Progenitor cell of endocrine pancreas (in vitro differentiated cells): ENCODE measurements at regions not wholly inside any gene's neighbourhood (a gene's known extent, or its start where the extent isn't known, plus 50 kb on each side); places are given as distances from the start of the nearest gene placed in this dataset.

Source experiments
- DNase-seq: peaks from one replicate; pipeline ENCODE4 v3.0.0; 2021; ENCODE audit warnings: low spot score; ENCODE audit not compliant: unreplicated experiment
- H3K27ac Mint-ChIP-seq: 2 replicates; pipeline ENCODE4 v1.8.0; 2021; ENCODE audit warnings: mild to moderate bottlenecking, moderate library complexity, mixed read lengths
- H3K27me3 Mint-ChIP-seq: 2 replicates; pipeline ENCODE4 v1.8.0; 2021; ENCODE audit warnings: mixed read lengths
- H3K36me3 Mint-ChIP-seq: 2 replicates; pipeline ENCODE4 v1.8.0; 2022; ENCODE audit warnings: mixed read lengths; ENCODE audit not compliant: insufficient read depth
- H3K4me1 Mint-ChIP-seq: 2 replicates; pipeline ENCODE4 v1.8.0; 2021; ENCODE audit warnings: low read depth, mixed read lengths
- H3K4me3 Mint-ChIP-seq: 2 replicates; pipeline ENCODE4 v1.8.0; 2021; ENCODE audit warnings: low read depth, mild to moderate bottlenecking, moderate library complexity, mixed read lengths
- H3K9me3 Mint-ChIP-seq: 2 replicates; pipeline ENCODE4 v1.8.0; 2021; ENCODE audit warnings: low read depth, mixed read lengths
- CTCF ChIP-seq: fragments of 200-600 bp; sonication (generic); IDR thresholded peaks from one replicate; pipeline ENCODE4 v1.5.0; 2021; ENCODE audit warnings: antibody characterized with exemption, mild to moderate bottlenecking; ENCODE audit not compliant: unreplicated experiment

GRCh38 chr13:103243495-103243894 is 177.3 kb upstream of the SLC10A2 start:
- TF ChIP-seq CTCF, result no peak
- peaks cover 3% of the 10 kb centered on the region for H3K27me3 Mint-ChIP-seq
- H3K4me3 Mint-ChIP-seq, result no peak overlapping the region
- peaks cover 20% of the 10 kb centered on the region for H3K4me1 Mint-ChIP-seq
- no peak overlapping the region for H3K27ac Mint-ChIP-seq
- no peaks in the 10 kb centered on the region for H3K36me3 Mint-ChIP-seq
- no peak for DNase-seq
- peaks cover 8% of the 10 kb centered on the region for H3K9me3 Mint-ChIP-seq

- no peak for DNase-seq
- H3K36me3 Mint-ChIP-seq, result no peaks in the 10 kb centered on the region
- no peak overlapping the region for H3K27ac Mint-ChIP-seq
- no peak for TF ChIP-seq CTCF
- H3K4me1 Mint-ChIP-seq, result peaks cover 21% of the 10 kb centered on the region
- no peak overlapping the region for H3K4me3 Mint-ChIP-seq
- peaks cover 3% of the 10 kb centered on the region for H3K27me3 Mint-ChIP-seq
- peaks cover 12% of the 10 kb centered on the region for H3K9me3 Mint-ChIP-seq
Observed at GRCh38 chr13:103238441-103238840, 172.2 kb upstream of the SLC10A2 start.

GRCh38 chr13:103236213-103236612 is 170.0 kb upstream of the SLC10A2 start:
- Mint-ChIP-seq H3K4me1 (peaks cover 13% of the 10 kb centered on the region), H3K27ac (no peak overlapping the region), H3K27me3 (no peaks in the 10 kb centered on the region), H3K36me3 (no peaks in the 10 kb centered on the region), H3K4me3 (no peak overlapping the region), H3K9me3 (peaks cover 22% of the 10 kb centered on the region)
- no peak for TF ChIP-seq CTCF
- no peak for DNase-seq

GRCh38 chr13:103229674-103230073 is 163.5 kb upstream of the SLC10A2 start:
- Mint-ChIP-seq H3K4me1 (no peaks in the 10 kb centered on the region), H3K36me3 (no peaks in the 10 kb centered on the region), H3K4me3 (no peak overlapping the region), H3K27ac (no peak overlapping the region), H3K9me3 (peaks cover 21% of the 10 kb centered on the region), H3K27me3 (no peaks in the 10 kb centered on the region)
- TF ChIP-seq CTCF, result no peak
- DNase-seq, result no peak

GRCh38 chr13:103224804-103225203 is 158.6 kb upstream of the SLC10A2 start:
- no peak for TF ChIP-seq CTCF
- H3K27ac Mint-ChIP-seq, result no peak overlapping the region
- DNase-seq, result no peak
- no peaks in the 10 kb centered on the region for H3K4me1 Mint-ChIP-seq
- H3K27me3 Mint-ChIP-seq, result no peaks in the 10 kb centered on the region
- no peaks in the 10 kb centered on the region for H3K36me3 Mint-ChIP-seq
- no peaks in the 10 kb centered on the region for H3K9me3 Mint-ChIP-seq
- no peak overlapping the region for H3K4me3 Mint-ChIP-seq
